ENCODE measurements at regions not wholly inside any gene's neighbourhood (a gene's known extent, or its start where the extent isn't known, plus 50 kb on each side); places are given as distances from the start of the nearest gene placed in this dataset.

- DNase-seq (ENCODE audit: low read depth): peak; percentile 59
These were observed 59.1 kb upstream of the PJA2 start for GRCh38 chr5:109468737-109469420.

GRCh38 chr5:109468288-109468676, 58.5 kb upstream of the PJA2 start:
- no peak for DNase-seq (ENCODE audit: low read depth)

DNA sequence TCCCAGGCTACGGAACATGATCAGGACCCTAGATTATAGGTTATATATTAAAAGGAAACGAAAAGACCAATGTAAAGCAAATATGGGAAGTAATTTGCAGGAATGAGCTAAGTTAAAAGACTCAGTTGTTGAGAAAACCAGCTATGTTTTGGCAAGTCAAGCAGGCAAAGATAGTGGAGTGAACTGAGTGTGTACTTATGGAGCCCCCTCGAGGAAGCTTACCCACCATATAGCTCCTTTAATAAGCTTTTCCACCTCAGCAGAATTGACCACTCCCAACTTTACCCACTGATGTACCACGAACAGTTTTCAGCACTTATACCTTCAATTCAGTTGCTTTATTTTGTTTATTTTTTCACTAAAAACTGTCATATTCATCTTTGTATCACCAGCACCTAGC, 57.3 kb upstream of the PJA2 start:
- DNase-seq (ENCODE audit: low read depth): no peak
